Activated CD8-positive, alpha-beta memory T cell treated with anti-CD3 and anti-CD28 coated beads for 1 hour (primary cell): ENCODE measurements at regions not wholly inside any gene's neighbourhood (a gene's known extent, or its start where the extent isn't known, plus 50 kb on each side); places are given as distances from the start of the nearest gene placed in this dataset.
"Not testable (repeated sequence)": the region's sequence is repeated elsewhere in the genome, so short reads cannot be mapped to it uniquely, and the experiment has no call there.

Experiments
- DNase-seq, 2 donors: peaks; one replicate each; pipeline ENCODE4 v3.0.0-alpha.2; 2020; ENCODE audit warnings: low read depth in 1 of 2; ENCODE audit errors: extremely low read depth in 1 of 2

DNA sequence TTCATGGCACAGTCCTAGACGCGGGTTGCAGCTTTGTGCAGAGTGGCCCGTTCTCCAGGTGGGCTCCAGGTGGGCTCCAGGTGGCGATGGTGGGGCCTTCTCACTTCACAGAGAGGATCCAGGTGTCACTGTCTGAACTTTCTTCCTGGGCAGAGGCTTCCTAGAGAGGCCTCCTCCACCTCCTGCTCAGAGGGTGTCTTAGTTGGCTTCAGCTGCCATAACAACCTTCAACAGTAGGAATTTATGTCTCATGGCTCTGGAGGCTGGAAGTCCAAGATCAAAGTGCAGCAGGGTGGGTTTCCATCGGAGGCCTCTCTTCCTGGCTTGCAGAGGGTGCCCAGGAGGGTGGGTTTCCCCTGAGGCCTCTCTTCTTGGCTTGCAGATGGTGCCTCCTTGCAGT, 125.1 kb downstream of the GLRX3 start:
- no peak for DNase-seq

GRCh38 chr10:130261766-130262165, 125.6 kb downstream of the GLRX3 start:
- no peak for DNase-seq

DNA sequence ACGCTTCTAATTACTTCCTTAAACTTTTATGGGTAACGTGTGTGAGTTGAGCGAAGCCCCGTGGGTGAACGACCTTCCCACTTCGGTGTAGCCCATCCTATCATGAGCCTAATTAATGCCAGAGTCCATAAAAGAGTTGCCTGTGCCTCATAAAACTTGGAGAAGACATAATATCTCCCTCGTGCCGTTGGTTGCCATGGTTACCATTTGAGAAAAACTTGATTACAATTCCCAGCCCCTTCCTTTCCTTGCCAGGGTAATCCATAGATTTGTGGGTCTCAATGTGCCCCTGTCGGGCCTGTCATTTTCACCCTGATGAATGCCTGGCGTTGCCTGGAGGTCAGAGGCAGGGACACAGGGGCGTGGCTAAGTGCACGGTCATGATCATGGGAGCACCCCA, 127.1 kb downstream of the GLRX3 start:
- no peak for DNase-seq

DNA sequence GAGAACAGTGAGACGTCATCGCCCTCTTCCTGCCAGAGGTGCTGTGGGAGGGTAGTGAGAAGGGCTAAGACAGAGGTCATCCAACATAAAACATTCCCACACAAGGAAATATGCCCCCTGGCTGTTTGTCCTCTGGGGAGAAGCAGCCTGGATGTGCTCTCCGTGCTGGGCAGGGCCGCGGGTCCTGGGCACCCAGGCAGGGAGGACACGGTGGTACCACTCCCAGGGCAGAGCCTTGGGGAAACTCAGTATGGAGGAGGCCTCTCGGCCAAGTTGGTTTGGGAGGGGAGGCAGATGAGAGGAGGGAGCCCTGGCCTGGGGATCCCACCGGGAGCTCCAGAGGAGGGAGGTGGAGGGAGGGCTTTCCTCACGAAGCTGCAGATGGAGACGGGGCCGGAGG, 129.4 kb downstream of the GLRX3 start:
- DNase-seq = no peak

GRCh38 chr10:130282492-130283218, 146.5 kb downstream of the GLRX3 start:
- no peak for DNase-seq

GRCh38 chr10:130283219-130283545, 147.0 kb downstream of the GLRX3 start:
- DNase-seq = no peak

GRCh38 chr10:130295761-130296160, 159.6 kb downstream of the GLRX3 start:
- DNase-seq = not testable (repeated sequence)

GRCh38 chr10:130300608-130301020, 164.4 kb downstream of the GLRX3 start:
- DNase-seq = peak in 1 of 2 donors; percentile 47

GRCh38 chr10:130301021-130301892, 165.1 kb downstream of the GLRX3 start:
- DNase-seq = peak in 1 of 2 donors; percentile 56

- no peak for DNase-seq
These were observed 190.8 kb downstream of the GLRX3 start for GRCh38 chr10:130326954-130327353.

GRCh38 chr10:130329792-130330191, 193.6 kb downstream of the GLRX3 start:
- DNase-seq = no peak

DNA sequence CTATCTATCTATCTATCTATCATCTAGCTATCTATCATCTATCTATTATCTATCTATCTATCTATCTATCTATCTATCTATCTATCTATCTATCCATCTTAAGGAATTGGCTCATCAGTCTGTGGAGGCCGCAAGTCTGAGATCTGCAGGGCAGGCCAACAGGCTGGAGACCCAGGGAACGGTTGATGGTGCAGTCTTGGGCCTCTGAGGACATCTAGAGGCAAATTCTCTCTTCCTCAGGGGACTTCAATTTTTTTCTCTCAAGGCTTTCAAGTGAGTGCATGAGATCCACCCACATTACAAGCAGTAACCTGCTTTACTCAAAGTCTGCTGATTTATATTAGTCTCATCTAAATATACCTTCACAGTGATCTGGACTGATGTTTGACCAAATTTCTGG, 197.0 kb downstream of the GLRX3 start:
- DNase-seq = no peak

DNA sequence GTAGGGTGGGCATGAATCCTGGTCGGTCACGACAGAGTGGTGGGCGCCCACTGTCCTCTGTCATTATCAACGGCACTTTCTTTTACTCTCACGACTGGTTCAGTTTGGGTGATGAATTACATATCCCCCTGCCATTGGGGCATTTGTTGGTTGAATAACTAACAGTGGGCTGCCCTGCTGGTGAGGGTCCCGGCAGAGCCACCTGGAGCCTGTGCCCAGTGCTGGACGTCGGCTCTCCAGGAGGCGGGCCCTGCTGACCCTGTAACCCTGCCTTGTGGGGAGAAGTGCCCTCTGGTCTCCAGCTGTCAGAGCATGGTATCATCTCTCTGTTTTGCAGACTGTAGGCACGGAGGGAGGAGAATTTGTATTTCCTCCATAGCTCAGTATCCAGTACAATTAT, 199.1 kb downstream of the GLRX3 start:
- no peak for DNase-seq

DNA sequence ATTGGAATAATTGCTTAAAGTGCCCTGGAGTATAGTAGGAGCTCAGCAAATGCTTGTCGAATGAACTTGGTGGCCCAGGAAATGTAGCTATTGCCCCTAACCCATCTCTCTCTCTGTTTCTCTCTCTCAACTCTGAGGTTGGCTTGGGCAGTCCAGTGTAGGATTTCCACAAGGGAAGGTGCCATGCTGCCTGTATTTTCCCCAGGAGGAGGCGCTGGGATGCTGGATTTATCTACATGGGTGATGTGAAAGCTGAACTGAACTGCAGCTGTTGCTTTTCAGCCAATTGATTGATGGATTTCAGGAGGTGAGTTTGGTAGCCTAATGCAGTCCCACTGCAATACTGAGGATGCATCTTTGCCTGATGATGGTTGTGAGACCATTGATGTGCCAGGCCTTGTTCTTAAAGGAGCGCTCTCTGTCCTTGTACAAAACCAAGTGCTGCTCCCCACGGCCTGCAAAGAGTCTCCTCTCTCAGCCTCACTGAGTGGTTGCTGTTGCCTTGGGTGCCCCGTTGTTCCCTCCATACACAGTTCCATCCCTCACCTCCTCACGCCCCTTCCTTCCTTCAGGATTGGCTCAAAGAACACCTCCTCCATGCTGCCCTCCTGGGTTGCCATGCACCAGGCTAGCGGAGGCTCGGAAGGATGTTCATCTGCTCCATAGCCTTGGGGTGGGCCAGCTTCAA, 200.6 kb downstream of the GLRX3 start:
- no peak for DNase-seq

DNA sequence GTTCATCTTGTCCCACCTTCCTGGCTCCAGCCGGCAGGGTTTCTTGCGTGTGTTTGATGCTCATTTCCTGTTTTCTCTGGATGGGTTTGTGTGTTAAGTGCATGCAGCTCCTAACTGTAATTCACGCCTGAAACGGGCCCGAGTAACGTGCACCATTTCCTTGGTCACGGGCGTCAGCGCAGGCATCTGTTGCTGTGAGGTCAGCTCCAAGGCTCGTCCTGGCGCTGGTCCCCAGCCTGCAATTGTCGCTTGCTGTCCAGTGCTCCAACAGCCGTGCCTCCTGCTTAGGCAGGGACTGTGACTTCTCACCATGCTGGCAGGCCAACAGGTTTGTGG, 201.1 kb downstream of the GLRX3 start:
- no peak for DNase-seq

DNA sequence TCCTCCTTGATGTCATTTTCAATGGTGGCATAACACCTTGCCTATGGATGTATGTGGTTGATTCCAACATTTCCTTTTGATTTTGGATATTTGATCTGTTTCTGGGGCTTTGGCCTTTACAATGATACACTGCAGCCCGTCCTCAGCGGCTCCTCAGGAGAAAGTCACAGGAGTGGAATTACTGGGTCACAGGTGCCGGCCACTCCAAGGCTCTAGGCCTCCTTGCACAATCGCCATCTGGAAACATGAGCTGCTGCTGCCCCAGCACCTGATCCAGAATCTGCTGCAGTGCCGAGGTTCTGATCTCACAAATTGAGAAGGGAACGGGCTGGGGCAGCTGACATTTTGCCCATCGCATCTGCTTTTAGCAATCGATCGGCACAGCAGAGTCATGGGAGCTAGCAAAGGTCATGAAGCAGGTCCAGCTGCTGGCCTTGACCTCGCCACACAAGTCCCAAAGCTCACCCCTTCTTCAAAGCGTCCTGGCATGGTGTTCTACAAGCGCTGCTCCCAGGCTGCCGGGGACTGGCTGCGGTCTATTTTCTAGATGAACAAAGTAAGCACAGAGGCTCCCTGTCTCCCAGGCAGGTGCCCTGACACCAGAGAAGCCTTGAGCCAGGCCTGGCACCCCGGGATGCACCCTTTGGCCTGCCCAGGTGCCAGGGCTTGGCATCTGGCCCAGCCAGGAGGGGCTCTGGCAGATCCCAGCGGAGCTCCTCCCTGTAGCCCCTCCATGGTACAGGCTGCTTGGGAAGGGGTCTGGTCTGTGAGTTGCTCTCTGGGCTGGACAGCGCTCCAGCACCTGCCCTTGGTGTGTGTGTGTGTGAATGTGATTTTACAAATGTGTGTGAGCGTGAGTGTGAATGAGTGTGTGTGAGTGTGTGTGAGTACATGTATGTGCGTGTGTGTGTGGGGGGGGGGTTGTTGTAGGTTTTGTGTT, 201.8 kb downstream of the GLRX3 start:
- DNase-seq = no peak

DNA sequence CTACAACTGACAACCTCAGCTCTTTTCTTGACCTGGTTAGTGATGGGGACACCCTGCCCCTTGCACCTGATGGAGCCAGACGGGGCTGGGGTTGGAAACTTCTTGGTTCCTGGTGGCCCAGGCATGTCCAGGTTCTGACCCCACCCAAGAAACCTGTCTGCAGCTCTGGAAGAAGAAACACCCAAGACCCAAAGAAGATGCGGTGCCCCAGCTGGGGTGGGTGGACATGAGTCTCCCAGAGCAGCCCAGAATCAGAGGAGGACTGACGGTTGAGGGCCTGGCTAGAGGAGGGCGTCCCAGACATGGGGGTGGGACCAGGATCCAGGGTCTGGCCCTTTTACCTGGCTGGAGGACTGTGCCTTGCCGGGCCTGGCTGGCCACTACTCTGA, 202.4 kb downstream of the GLRX3 start:
- no peak for DNase-seq

- DNase-seq = no peak
These were observed 202.9 kb downstream of the GLRX3 start for GRCh38 chr10:130339091-130339490.

DNA sequence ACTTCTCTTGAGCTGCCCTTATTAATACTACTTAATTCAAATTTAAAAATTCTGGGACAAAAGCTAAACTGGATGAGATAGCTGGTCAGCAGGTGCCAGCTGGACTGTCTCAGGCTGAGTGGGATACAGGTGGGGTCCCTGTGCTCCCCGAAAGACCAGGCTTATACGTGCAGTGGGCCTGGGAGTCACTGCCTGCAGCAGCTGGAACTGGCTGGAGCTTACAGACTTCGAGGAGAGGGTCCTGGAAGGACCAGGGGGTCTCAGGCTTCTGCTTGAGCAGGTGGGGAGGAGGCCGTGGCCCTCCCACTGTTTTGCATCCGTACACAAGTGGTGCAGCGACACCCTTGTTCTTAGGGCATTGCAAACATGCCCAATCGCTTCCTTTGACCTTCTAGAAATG, 203.7 kb downstream of the GLRX3 start:
- no peak for DNase-seq

DNA sequence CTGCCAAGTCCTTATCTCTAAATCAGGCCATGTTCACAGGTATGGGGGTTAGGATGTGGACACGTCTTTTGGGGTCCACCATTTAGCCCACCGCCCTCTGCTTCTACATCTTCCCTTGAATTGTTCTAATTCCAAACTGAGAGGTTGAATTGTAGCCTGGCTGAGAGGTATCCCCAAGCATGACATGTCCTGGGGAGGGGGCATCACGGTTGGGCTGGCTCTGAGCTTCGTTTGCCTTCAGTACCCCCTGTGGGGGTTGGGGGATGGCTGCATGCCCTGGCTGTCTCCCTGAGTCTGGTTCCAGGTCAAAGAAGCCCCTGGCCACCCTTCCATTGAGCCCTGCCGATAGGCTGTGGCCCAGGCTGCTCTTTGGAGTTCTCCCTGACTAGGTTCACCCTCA, 204.6 kb downstream of the GLRX3 start:
- no peak for DNase-seq

- DNase-seq = no peak
These were observed 205.2 kb downstream of the GLRX3 start for GRCh38 chr10:130341356-130341755.
